ENCODE measurements at regions not wholly inside any gene's neighbourhood (a gene's known extent, or its start where the extent isn't known, plus 50 kb on each side); places are given as distances from the start of the nearest gene placed in this dataset.
"Not testable (repeated sequence)": the region's sequence is repeated elsewhere in the genome, so short reads cannot be mapped to it uniquely, and the experiment has no call there.

DNA sequence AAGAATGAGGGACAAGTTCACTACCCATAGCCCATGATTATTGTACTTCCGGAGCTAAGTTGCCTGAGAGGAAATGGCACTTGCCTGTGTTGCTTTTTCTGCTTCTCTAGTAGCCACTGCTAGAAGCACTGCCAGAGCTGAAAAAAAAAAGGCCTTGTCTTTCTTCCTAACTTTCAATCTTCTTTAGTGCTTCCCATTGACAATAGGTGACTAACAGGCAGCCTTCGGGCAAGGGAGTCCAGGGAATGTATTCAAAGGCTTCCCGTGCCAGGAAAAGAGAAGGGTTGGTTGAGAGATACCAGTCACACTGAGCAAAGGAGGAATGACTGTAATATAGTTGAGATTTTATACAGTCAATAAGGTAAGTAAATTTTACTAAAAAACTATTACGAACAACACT is 242.0 kb downstream of the CALCRL start:
- no peak for DNase-seq (ENCODE audit: low read depth, low spot score)

DNA sequence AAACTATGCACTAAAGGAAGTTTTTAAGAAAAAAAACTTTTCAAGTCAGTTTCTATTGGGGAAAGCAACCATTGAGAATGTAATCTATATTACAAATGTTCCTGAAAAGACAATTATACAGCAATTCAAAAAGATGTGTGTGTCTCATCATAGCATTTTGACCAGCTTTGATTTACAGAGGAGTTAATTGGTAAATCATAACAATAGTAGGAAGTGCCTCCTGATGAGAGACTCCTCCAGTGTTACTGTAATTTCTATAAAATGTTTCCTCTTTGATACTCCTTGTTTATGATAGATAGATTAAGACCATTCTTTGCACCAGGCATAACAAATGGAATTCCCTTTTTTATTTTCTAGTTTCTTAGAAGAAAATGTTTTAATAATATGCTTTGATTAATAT is 249.9 kb downstream of the CALCRL start:
- DNase-seq (ENCODE audit: low read depth, low spot score): no peak

- DNase-seq (ENCODE audit: low read depth, low spot score): no peak
These were observed 254.0 kb downstream of the CALCRL start for GRCh38 chr2:187194049-187194448.

- no peak for DNase-seq (ENCODE audit: low read depth, low spot score)
These were observed 259.0 kb downstream of the CALCRL start for GRCh38 chr2:187188783-187189631.

DNA sequence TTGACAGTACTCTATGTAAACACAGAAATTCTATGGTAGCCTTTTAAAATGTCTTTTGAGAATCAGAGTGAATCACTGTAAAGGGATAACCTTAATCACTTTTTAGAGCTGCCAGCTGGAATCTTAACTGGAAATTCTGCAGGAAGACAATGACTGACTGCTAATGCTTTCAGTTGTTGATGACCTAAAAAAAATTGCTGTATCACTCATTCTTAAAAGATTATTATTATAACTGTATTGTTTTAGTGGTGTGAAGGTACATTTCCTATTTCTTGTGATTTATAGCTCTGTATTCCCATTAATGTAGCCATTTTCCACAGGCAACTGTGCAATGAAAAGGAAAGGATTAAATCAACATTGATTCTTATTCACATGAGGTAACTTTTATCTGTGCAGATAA is 260.5 kb downstream of the CALCRL start:
- DNase-seq (ENCODE audit: low read depth, low spot score): no peak

DNA sequence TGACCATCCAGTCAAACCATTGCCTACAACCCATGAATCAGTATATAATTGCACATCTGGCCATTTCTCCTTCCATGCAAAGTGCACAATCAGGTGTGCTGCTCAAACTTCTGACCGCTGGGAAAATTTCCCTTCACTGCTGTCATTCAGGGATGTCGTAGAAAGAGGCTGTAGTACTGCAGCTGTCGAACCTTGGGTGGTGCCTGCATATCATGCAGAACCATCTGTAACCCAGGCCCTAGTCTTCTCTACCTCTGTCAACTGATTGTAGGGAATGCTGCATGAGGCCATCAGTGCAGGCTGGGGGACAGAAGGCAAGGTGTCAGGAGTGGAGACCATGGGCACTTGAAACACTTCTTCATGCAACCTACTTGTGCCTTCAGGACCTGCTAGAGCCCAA is 267.5 kb downstream of the CALCRL start:
- no peak for DNase-seq (ENCODE audit: low read depth, low spot score)

- not testable (repeated sequence) for DNase-seq (ENCODE audit: low read depth, low spot score)
These were observed 269.2 kb downstream of the CALCRL start for GRCh38 chr2:187178876-187179275.

DNA sequence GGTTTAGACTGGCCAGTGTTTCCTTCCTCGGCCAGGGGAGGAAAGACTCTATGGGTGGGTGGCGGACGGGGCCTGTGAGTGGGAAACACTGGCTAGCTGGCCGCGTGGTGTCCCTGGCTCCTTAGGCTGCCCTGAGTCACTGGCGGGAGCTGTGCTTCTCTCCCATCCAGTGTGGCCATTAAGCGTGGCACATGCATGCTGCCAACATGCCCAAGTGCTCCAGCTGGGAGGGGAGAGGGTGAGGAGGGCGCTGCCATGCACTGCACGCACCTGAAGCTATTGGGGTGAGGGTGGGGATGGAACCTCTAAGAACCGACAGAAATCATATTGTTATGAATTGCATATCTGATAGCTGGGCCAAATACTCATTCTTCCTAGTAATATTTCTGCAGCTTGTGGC is 270.8 kb downstream of the CALCRL start:
- no peak for DNase-seq (ENCODE audit: low read depth, low spot score)

GRCh38 chr2:187174582-187174981 is 273.5 kb downstream of the CALCRL start:
- no peak for DNase-seq (ENCODE audit: low read depth, low spot score)

GRCh38 chr2:187171318-187171717 is 276.7 kb downstream of the CALCRL start:
- no peak for DNase-seq (ENCODE audit: low read depth, low spot score)

- DNase-seq (ENCODE audit: low read depth, low spot score): no peak
These were observed 278.2 kb downstream of the CALCRL start for GRCh38 chr2:187169864-187170263.

DNA sequence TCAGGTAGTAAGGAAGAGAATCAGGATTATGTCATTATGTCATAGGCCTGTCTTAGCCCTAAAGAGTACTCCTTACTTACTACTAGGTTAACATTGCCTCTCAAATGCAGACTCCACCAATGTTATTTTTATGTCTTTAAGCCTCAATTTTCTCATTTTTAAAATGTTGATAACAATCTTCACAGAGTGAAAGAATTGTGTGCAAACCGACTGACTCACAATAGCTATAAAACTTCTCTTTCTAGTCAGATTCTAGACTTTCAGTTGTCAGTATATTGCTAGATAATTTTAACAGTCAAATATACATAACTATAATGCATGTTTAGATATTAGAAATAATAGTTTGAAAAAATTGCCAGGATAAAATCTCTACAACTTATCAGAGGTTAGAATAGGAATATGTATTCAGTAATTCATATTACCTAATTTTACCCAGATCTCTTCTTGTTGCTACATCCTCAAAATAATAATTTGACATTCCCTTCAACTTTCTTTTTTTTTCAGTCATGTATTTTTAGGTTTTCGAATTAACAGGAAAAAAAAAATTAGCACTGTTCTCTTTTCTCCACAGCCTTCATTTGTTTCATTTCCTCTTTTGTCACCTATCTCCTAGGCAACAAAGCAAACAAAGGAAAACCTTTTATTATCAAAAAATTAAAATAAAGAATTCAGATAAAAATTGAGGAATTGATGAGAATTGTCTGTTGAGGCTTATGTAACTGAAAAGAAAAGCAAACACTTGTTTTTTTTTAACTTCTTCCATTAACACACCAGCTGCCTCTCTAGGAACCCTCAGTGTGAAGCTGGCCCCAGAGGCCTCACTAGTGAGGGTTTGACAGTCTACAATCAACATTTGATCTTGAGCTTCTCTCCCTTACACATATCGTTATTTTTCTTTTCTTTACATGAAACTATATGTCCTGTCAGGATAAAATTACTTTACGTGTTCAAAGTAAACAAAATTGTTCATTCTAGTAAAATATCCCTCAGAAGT is 279.0 kb downstream of the CALCRL start:
- no peak for DNase-seq (ENCODE audit: low read depth, low spot score)

GRCh38 chr2:187167491-187167890 is 280.6 kb downstream of the CALCRL start:
- DNase-seq (ENCODE audit: low read depth, low spot score): no peak

- no peak for DNase-seq (ENCODE audit: low read depth, low spot score)
These were observed 282.0 kb downstream of the CALCRL start for GRCh38 chr2:187165936-187166610.

DNA sequence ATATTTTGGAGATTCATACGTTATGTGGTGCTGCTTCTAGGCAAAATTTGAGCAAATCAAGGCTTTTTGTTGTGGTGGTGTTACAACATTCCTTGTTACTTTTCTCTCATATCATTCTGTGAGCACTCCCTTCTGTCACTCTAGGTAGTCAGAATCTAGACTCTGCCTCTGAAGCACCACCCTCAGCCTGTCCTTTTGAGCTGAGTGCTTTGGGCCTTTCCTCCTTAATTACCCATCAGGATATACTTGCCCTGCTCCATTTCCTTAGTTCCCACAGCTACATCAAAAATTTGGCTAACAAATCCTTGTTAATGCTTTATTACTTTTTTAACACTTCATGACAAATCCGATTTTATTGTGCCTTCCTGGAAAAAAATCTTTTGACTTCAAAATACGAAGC is 289.6 kb downstream of the CALCRL start:
- no peak for DNase-seq (ENCODE audit: low read depth, low spot score)

GRCh38 chr2:187157046-187157445 is 291.0 kb downstream of the CALCRL start:
- DNase-seq (ENCODE audit: low read depth, low spot score): no peak

GRCh38 chr2:187155476-187155875 is 292.6 kb downstream of the CALCRL start:
- DNase-seq (ENCODE audit: low read depth, low spot score): no peak

DNA sequence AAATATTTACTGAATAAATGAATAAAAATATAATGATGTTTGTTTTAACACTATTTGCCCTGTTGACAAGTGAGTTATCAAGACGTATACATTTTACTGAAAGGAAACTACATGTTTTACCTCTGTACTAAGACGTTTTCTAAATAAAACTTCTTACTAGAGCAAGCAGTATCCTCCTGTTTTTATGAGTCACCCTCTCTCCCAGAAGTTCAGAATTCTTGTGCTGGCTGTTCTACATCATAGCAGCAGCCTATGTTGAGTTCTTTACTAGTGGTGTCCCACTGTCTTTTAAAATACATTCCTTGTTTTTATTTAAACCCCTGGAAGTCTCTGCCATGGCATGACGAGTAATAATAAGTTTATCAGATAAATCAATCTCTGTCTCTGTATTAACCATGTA is 297.4 kb downstream of the CALCRL start:
- peak; percentile 40 for DNase-seq (ENCODE audit: low read depth, low spot score)

DNA sequence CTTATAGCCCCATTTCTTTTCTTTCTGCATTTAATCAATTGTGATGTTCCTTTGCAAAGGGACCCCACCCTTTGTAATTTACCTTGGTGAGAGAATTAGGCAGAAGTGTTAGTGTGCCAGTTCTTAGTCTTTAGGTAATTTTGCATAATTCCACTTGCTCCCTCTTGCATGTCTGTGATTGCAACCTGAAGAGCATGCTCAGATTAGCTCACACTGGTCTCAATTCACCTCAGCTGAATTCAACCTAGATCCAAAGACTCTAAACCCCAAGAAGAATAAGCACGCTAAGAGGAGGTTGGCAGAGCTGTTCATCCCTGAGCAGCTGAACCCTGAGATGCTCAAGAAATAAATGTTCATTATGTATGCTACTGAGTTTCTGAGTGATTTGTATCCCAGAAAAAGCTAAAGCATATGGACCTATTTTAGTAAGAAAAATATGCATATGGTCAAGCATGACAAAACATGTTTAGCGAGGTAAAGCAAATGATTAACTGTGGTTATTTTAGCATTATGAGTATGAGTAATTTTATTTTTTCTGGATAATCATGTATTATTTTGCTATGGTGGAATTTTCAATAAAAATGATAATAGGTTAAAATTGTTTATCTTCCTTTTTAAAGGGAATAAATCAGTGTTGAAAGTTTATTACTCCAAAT is 299.2 kb upstream of the ZSWIM2 start:
- DNase-seq (ENCODE audit: low read depth, low spot score): no peak

DNA sequence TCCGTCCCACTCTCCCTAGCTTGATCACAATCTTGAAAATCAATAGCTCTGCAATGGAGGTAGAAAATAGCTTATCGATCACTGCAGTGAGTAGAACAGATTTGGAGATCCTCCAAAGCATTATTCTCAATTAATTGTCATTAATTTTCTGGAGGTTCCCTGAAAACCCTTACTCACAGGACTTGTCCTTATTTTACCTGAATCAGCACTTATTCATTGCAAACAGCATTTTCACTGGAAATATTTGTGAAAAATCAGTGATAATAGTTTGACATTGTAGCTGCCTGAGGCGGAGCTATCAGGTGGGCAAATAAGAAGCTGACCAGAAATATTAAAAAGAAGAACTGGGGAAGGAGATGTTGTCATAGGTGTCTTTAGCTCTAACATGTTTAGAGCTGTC is 294.6 kb upstream of the ZSWIM2 start:
- no peak for DNase-seq (ENCODE audit: low read depth, low spot score)

DNA sequence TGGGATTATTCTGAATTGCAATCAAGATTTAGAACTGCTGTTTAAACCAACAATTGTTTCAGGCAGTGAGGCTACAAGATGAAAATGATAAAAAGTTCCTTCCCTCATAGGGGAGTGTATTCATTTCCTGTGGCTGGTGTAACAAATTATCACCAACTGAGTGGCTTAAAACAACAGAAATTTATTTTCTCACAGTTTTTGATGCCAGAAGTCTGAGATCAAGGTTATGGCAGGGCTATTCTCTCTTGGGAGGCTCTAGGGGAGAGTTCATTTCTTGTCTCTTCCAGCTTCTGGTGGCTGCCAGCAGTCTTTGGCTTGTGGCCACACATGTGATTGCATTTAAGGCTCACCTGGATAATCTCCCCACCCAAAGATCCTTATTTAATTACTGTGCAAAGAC is 290.5 kb upstream of the ZSWIM2 start:
- DNase-seq (ENCODE audit: low read depth, low spot score): no peak

Data from brain pericyte (primary cell).